GM04504 (cell line): ENCODE measurements at regions not wholly inside any gene's neighbourhood (a gene's known extent, or its start where the extent isn't known, plus 50 kb on each side); places are given as distances from the start of the nearest gene placed in this dataset.
"Not testable (repeated sequence)": the region's sequence is repeated elsewhere in the genome, so short reads cannot be mapped to it uniquely, and the experiment has no call there.

Experiments used
- DNase-seq: peaks from one replicate; pipeline ENCODE4 v3.0.0-alpha.2; 2012; ENCODE audit warnings: low read depth

DNA sequence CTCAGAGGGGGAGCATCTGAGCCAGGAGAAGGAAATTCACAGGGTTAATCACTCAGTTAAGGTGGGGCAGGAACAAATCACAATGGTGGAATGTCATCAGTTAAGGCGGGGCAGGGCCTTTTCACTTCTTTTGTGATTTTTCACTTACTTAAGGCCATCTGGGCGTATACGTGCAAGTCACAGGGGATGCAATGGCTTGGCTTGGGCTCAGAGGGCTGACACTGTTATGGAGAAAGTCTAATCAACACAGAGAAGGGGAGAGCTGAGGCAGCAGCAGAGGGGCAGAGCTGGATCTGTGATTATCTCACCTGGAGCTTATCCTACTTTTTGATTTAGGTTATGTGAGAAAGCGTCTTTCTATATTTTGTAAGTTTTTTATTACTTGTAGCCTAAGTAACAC is 350.1 kb downstream of the NSUN3 start:
- DNase-seq, result not testable (repeated sequence)

- peak; percentile 10 for DNase-seq
Measured at GRCh38 chr3:94413336-94414108, 350.7 kb downstream of the NSUN3 start.

DNA sequence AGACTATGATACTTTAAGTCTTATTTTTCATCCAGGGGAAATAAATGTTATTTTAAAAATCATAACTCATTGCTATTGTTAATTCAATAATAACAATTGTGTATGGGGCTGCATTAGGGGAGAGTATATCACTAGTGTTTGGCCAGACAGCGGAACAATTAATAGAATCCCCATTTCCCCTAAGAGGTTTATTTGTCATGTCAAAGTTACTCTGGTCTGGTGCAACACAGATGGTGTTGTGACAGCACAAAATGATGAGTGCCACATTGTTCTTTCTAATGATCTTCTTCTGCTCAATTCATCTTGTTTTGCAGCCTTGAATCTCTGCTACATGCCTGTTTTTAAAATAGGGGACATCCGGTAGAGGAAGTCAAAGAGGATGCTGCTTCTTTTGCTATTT is 351.6 kb downstream of the NSUN3 start:
- DNase-seq, result no peak

DNA sequence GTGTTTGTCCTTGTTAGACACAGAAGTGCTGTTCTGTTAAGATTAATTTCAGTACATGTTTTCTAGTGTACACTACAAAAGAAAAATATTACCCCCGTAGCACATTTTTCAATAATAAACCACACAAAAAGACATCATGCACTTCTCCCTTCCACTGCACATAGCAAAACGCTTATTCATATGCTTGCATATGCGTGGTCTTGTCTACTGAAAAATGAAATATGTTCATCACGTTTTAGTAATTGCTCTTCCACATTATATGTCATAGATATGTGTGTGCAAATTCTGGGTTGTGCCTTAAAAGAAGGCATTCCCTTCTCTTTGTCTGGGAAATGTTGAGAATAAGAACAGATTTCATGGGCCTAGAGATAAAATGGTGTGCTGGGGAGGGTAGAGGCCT is 353.9 kb downstream of the NSUN3 start:
- no peak for DNase-seq

DNA sequence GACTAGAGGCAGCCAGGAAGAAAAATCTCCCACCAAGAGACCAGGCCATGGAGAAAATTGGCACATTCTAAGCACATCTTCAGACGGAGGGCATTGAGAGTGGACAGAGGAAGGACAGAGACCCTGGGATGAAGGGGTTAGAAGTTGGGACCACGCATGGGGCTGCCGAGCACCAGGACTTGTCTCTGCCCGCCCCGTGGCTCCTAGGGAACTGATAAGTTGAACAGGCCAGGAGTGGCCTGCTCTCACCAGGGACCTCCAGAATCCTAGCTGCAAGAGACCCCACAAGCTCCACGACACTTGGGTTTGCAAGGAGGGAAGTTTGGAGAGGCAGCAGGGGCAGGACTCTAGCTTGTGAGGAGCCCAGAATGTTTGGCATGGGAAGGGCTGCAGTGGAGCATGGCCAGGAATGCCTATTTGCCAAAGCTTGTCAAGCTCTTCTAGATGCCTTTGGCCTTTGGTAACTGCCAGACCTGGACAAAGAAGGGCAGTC is 355.1 kb downstream of the NSUN3 start:
- no peak for DNase-seq

- no peak for DNase-seq
Measured at GRCh38 chr3:94420931-94421330, 358.1 kb downstream of the NSUN3 start.

- DNase-seq, result no peak
Measured at GRCh38 chr3:94423578-94423977, 360.7 kb downstream of the NSUN3 start.

GRCh38 chr3:94429517-94429916 is 366.7 kb downstream of the NSUN3 start:
- no peak for DNase-seq

DNA sequence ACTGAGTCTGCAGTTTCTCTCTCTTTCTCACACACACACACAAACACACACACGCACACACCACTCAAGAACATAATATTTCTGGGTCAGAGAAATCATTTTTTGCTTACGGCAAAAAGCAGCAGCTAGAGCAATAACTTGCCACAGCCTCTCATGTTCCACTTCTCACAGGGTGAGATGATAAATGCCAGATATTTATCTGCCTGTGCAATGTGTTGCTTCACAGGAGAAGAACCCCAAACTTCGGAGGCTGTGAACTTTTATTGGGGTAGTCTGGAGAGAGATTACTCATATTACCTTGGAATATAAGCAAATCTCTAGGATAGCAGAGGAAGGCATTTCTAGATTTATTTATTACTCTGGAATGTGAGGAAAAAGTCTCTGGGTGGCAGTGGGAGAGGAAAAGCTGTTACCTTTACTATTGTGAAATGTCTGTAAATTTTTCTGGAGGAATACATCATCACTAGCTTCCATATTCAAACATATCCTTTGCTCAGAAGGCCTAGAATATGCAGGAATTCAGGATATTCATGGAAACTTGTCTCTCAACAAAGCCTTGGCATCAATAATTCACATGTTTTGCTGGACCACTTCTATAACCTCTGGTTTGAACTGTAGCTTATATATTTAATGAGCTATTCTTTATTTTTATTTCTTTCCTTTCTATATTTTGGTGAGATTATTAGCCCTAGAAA is 369.2 kb downstream of the NSUN3 start:
- no peak for DNase-seq

DNA sequence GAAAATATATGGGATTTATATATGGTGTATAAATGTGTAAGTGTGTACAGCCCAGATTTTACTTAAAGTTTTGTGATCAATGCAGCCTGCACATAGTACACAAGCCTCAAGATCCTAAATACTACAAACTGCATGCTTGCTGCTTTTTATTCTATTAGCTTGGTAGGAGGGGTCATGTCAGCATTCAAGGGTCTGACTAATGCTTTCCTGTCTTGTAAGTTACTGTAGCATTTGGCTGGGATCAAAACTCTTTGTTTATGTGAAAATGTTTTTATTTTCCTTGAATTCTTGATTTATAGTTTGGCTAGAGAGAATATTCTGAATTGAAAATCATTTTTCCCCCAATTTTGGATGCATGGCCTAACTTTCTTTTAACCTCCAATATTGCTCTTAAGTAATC is 370.9 kb downstream of the NSUN3 start:
- no peak for DNase-seq

DNA sequence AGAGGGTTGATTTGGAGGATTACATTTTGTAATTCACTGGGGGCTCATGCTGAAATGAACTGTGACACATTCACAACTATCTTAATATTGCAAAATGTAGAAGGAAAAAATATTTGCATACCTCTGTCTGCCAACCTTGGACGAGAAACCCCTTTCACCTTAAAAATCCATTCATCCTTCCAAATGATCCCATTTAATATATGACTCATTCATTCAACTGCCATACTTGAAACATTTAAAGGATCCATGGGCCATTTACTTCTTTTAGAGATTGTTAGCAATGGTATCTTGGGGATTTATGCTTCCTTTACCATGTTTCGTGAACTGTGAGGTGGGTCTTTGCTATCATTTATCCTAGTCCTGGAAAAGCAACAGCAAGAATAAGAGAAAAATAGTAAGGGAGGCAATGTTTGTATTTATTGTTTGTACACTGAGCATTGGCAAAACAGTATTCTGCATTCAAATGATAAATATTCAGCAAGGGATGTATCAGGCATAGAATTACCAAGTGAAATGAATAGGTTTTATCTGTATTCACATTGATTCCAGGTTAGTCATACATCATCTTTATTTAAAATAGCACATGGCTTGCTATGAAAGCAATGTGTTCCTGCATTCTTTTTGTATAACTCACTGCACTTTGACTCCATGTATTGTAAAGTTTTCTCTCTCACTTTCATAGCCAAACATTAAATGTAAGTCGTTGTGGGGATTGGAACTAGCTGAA is 378.1 kb downstream of the NSUN3 start:
- DNase-seq, result no peak

DNA sequence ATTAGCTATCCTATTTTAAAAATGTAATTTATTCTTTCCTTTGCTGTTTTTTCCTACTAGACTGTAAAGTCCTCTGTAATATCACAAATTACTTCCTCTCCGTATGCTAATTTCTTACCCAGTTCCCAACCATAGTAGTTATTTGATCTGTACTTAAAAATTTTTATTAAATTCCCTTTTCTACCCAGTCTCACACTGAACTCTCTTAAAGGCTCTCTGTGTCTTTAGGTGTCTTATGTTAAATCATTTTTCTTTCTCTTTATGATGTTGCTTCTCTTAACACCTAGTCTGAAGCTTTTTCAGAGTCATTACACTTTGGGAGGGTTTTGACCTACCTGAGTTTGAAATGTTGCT is 378.6 kb downstream of the NSUN3 start:
- DNase-seq, result no peak

DNA sequence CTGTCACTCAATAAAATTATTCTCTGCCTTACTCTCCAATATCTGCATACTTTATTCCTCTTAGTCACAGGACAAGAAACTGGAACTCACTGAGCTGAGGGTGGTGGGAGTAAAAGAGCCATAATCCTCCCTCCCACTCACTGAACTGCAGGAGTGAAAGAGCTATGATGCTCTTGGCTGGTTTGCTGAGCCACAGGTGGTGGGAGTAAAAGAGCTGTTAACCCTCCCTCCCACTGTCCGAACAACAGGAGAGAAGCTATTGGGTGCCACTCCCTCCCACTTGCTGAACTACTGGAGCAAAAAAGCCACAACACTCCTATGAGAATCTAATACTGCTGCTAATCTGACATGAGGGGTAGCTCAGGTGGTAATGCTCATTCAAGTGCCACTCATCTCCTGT is 391.0 kb downstream of the NSUN3 start:
- no peak for DNase-seq

- no peak for DNase-seq
Measured at GRCh38 chr3:94459167-94459566, 396.3 kb downstream of the NSUN3 start.

DNA sequence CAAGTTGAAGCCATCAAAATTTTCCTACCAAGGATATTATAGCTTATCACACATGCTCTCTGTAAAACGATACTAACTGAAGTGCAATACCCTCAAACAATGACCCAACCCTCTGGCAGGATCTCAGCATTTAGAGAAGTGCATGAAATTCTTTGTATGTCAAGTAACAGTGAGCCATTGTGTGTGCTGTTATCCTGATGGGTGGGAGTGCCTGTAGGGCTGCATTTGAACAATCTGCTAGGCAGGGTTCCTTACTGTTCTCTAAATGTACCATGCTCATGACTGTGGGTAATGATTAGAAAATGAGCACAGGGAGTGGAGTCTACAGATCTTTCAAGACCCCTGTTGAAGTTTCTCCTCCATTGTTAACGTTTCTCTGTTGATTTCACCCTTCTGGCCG is 398.1 kb downstream of the NSUN3 start:
- no peak for DNase-seq

DNA sequence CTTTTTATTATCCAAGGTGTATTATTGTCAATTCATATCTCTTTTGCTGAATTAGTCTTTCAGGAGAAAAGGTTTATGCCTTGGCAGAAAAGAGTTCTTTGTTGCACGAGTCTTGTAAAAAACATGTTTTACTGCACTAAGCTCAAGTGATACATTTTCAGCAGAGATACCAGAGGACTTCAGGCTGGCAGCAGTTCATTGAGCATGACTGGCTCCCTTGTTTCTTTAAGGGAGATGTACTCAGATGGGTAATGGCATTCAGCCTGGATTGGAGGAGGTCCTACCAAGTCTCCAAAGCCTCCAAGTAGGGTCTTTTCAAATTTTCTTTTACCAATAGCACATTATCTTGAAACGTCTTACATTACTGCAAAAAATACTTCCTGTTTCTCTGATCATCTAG is 400.1 kb downstream of the NSUN3 start:
- no peak for DNase-seq

DNA sequence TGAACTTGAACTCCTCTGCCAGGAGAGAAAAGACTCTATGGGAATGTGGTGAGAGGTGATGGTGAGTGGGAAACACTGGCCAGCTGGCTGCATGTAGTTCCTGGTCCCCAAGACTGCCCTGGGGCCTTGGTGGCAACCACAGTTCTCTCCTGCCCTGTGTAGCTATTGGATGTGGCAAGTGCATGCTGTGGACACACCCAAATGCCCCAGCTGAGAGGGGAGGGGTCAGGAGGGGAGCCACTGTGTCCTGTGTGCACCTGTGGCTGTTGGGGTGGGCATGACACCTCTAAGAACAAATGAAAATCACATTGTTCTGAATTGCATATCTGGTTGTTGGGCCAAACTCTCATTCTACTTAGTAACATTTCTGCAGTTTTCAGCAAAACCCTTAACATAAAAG is 409.6 kb downstream of the NSUN3 start:
- DNase-seq, result no peak

DNA sequence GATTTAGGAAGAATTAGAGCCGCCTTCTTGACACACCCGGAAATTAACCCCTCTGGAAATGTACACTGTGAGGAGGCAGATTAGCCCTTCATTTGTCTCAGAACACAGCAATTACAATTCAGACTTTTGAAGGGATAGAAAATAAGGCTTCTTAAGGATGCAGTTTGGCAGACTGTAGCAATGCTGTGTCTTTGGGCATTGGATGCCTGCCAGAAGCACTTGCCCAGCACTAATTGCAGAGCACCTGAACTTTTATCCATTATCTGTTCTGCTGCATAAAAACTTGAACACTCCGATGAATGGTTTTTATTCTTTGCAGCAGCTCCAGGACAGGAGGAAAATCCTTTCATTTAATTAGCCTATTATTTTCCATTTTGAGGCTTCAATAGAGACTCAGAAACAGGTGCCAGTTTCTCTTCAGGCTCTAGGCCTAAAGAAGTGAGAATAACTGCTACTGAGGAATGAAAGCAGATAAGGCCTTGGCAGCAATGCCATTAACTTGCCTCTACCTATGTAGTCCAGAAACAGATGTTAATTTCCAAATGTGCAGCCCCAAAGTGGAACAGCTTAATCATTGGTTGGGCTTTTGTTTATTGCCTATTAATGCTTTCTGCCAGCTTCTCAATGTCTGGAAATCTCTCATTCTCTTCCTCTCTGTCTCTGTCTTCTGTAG is 418.5 kb downstream of the NSUN3 start:
- no peak for DNase-seq

DNA sequence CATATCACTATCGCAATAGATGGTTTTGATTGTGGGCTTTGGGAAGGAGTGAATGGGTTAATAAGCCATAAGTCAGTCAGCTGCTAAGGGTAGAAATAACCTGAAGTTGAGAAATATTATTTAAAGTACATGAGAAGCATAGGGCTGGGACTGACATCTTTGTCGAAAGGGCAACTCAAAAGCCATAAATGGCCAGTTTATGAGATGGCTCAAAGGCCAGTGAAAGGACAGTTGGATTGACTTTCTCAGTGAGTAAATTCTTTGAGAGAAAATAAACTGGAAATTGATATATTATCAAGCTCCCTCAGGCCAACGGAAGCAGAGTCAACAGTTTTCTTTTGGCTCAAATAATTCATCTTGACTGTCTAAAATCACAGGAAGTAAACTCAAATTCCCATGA is 419.8 kb downstream of the NSUN3 start:
- no peak for DNase-seq

GRCh38 chr3:94483403-94483802 is 420.5 kb downstream of the NSUN3 start:
- DNase-seq, result no peak

DNA sequence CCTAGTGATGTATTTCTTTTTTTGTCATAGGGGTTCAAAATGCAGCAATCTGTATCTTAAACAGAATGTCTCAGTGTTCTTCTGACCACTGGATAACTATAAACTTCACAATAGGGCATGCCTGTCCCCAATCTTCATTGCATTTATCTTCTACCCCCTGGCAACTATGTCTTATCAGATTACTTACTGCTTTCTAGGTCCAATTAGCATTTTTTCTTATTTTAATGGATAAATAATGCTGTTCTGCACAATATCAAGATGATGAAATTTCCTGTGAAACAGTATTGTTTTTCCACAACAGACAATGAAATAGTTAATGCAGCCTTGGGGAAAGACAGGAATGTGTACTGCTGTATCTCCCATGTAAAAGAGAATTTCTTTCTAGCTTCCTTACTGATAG is 432.1 kb downstream of the NSUN3 start:
- no peak for DNase-seq

DNA sequence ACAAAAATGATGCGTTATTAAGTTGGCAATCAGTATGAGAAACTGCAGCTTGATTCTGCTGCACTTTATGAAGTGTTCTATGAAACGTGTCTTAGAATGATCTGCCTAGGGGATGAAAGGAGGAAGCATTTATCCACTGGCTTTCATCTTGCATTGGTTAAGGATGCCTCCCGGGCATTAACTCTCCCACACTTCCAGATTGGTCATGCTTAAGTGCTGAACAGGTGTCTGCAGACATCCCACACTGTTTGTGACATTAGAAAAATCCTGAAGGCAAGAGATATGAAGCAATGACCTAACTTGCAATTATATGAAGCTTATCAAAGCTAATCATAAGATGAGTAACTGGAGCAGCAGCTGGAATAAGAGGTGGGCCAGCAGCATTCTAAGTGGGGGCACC is 437.3 kb downstream of the NSUN3 start:
- DNase-seq, result no peak

DNA sequence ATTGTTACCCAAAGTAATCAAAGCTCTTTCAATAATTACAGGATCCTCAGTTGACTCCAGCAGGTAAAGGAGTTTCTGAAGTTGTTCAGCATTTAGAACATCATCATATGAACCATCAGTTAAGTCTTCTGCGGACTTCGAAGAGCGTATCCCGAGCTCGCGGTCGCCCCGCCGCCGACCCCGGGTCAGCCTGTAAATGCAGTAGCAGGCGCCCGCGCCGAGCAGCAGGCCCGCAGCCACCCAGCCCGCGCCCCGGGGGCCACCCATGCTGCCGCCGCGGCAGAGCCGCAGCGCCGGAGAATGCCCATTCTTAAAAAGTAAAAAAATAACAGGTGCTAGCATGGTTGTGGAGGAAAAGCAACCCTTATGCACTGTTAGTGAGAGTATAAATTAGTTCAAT is 444.5 kb downstream of the NSUN3 start:
- not testable (repeated sequence) for DNase-seq
